C4-2B (cell line): ENCODE measurements at regions not wholly inside any gene's neighbourhood (a gene's known extent, or its start where the extent isn't known, plus 50 kb on each side); places are given as distances from the start of the nearest gene placed in this dataset.

Experiments used
- ZFX ChIP-seq: fragments of 450-650 bp; IDR thresholded peaks from 2 replicates; pipeline ENCODE4 v1.6.1; 2017
- TF ChIP-seq, protein P1 (sequence below): fragments of 450-650 bp; conservative IDR thresholded peaks from 2 replicates; pipeline ENCODE4 v1.5.1; 2017; ENCODE audit warnings: mild to moderate bottlenecking

DNA sequence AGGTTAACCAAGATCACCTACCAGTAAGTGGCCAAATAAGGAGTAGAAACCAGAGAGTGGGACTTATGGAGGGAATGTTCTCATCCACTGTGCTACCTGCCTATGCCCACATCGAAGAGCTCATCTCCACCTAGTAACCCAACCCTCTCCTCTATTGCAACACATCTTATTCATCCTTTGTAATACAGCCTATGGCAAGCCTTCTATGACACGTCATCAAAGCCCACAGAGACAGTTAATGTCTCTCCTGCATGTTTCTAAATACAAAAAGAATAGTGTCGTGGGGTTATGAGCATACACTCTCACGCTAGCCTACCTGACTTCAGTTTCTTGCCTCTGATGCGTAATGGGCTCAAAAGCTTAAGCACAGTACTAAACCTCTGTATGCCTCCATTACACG, 1158.1 kb upstream of the TENM4 start:
- TF ChIP-seq, protein P1, sequence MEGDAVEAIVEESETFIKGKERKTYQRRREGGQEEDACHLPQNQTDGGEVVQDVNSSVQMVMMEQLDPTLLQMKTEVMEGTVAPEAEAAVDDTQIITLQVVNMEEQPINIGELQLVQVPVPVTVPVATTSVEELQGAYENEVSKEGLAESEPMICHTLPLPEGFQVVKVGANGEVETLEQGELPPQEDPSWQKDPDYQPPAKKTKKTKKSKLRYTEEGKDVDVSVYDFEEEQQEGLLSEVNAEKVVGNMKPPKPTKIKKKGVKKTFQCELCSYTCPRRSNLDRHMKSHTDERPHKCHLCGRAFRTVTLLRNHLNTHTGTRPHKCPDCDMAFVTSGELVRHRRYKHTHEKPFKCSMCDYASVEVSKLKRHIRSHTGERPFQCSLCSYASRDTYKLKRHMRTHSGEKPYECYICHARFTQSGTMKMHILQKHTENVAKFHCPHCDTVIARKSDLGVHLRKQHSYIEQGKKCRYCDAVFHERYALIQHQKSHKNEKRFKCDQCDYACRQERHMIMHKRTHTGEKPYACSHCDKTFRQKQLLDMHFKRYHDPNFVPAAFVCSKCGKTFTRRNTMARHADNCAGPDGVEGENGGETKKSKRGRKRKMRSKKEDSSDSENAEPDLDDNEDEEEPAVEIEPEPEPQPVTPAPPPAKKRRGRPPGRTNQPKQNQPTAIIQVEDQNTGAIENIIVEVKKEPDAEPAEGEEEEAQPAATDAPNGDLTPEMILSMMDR: no peak
- no peak for TF ChIP-seq ZFX
